A549 (cell line): ENCODE measurements at regions not wholly inside any gene's neighbourhood (a gene's known extent, or its start where the extent isn't known, plus 50 kb on each side); places are given as distances from the start of the nearest gene placed in this dataset.

Source experiments
- ATAC-seq, 2 experiments: fragments of 200-7000 bp in 1 of 2; fragments of >200 bp in 1 of 2; cut with Nextera tagmentation in 1 of 2; cut with Tn5 transposase in 1 of 2; 3 replicates each; pipeline versions ENCODE4 v1.8.0 to v1.9.1; 2018 to 2020; ENCODE audit warnings: mild to moderate bottlenecking in 1 of 2, moderate library complexity in 1 of 2
- CTCF ChIA-PET: fragments of 300-600 bp; sonication (Branson Sonifier 250); formaldehyde crosslinking; extraction: SDS; loops from one replicate; lab custom pipeline; 2021; ENCODE audit warnings: antibody characterized with exemption, inconsistent platforms; lab: Yijun Ruan, JAX
- POLR2A ChIA-PET: fragments of 350-600 bp; formaldehyde crosslinking; extraction: SDS; loops from one replicate; lab custom pipeline; 2021; ENCODE audit warnings: antibody characterized with exemption, inconsistent platforms; lab: Yijun Ruan, JAX
- DNase-seq, 2 experiments: peaks; one replicate each; pipeline versions ENCODE4 v3.0.0 to v3.0.0-alpha.2; 2011 to 2016; ENCODE audit warnings: low read depth in 1 of 2, low spot score in 1 of 2
- FAIRE-seq: peaks from 2 replicates; lab custom pipeline; 2011; peaks lifted over from hg19 to GRCh38; lab: Jason Lieb, UNC
- H3K27ac ChIP-seq, 2 experiments: fragments of >200 bp; sonication (Bioruptor Twin); formaldehyde crosslinking; 3 replicates each; pipeline ENCODE4 v1.5.1; 2016 to 2017
- H3K4me1 ChIP-seq: fragments of >200 bp; sonication (Bioruptor Twin); formaldehyde crosslinking; 3 replicates; pipeline ENCODE4 v1.6.1; 2016
- H3K4me2 ChIP-seq: fragments of >200 bp; sonication (Bioruptor Twin); formaldehyde crosslinking; 3 replicates; pipeline ENCODE4 v1.6.1; 2016
- H3K4me3 ChIP-seq: fragments of >200 bp; sonication (Bioruptor Twin); formaldehyde crosslinking; 3 replicates; pipeline ENCODE4 v1.5.1; 2016
- H3K9me3 ChIP-seq: fragments of >200 bp; sonication (Bioruptor Twin); formaldehyde crosslinking; 3 replicates; pipeline ENCODE4 v1.6.1; 2016
- ATOH8 ChIP-seq: fragments of 250-450 bp; sonication (Bioruptor Pico); IDR thresholded peaks from 2 replicates; pipeline ENCODE4 v1.5.0; 2020; ENCODE audit warnings: low read depth, mild to moderate bottlenecking, moderate library complexity
- CHD4 ChIP-seq: fragments of 200-600 bp; sonication (generic); IDR thresholded peaks from 2 replicates; pipeline ENCODE4 v1.6.1; 2016; ENCODE audit warnings: antibody characterized with exemption, mild to moderate bottlenecking, borderline replicate concordance
- CTCF ChIP-seq: fragments of >200 bp; sonication (Bioruptor Twin); formaldehyde crosslinking; IDR thresholded peaks from 3 replicates; pipeline ENCODE4 v1.5.1; 2016
- EHMT2 ChIP-seq: fragments of 200-600 bp; sonication (generic); IDR thresholded peaks from 2 replicates; pipeline ENCODE4 v1.6.1; 2016; ENCODE audit warnings: antibody characterized with exemption, low read depth, mild to moderate bottlenecking, moderate library complexity
- EP300 ChIP-seq, 2 experiments: fragments of >200 bp; sonication (Bioruptor Twin); formaldehyde crosslinking; IDR thresholded peaks; 2 replicates in 1 of 2; 3 replicates in 1 of 2; pipeline ENCODE4 v1.6.1; 2016 to 2017
- GATA3 ChIP-seq: IDR thresholded peaks from 2 replicates; pipeline ENCODE4 v1.6.1; 2012; ENCODE audit warnings: borderline replicate concordance
- HMGXB4 ChIP-seq: fragments of 250-450 bp; sonication (Bioruptor Pico); IDR thresholded peaks from 2 replicates; pipeline ENCODE4 v1.5.0; 2021; ENCODE audit warnings: mild to moderate bottlenecking, moderate library complexity, borderline replicate concordance
- HOXB13 ChIP-seq: fragments of 250-450 bp; sonication (Bioruptor Pico); IDR thresholded peaks from 2 replicates; pipeline ENCODE4 v1.5.0; 2020; ENCODE audit warnings: low read depth, mild to moderate bottlenecking, moderate library complexity
- HOXB5 ChIP-seq: fragments of 250-450 bp; sonication (Bioruptor Pico); IDR thresholded peaks from 2 replicates; pipeline ENCODE4 v1.5.0; 2020; ENCODE audit warnings: mild to moderate bottlenecking, moderate library complexity
- KDM1A ChIP-seq: fragments of 200-600 bp; sonication (generic); IDR thresholded peaks from 2 replicates; pipeline ENCODE4 v1.6.1; 2016; ENCODE audit warnings: low read depth, mild to moderate bottlenecking
- MAFK ChIP-seq: fragments of 450-650 bp; IDR thresholded peaks from 2 replicates; pipeline ENCODE4 v1.6.1; 2014; ENCODE audit not compliant: partially characterized antibody
- MAX ChIP-seq: IDR thresholded peaks from 2 replicates; pipeline ENCODE4 v1.6.1; 2012
- PBX3 ChIP-seq: IDR thresholded peaks from 2 replicates; pipeline ENCODE4 v1.6.1; 2012
- PHF8 ChIP-seq: fragments of 200-600 bp; sonication (generic); IDR thresholded peaks from 2 replicates; pipeline ENCODE4 v1.6.1; 2016; ENCODE audit warnings: low read depth, mild to moderate bottlenecking, antibody characterized with exemption, moderate library complexity, borderline replicate concordance
- POLR2AphosphoS2 ChIP-seq: conservative IDR thresholded peaks from 2 replicates; pipeline ENCODE4 v1.6.1; 2012; ENCODE audit warnings: low read length, improper control_type of control experiment, inconsistent platforms
- RAD21 ChIP-seq, 2 experiments: fragments of >200 bp in 1 of 2; sonication (Bioruptor Twin) in 1 of 2; formaldehyde crosslinking in 1 of 2; IDR thresholded peaks in 1 of 2; conservative IDR thresholded peaks in 1 of 2; 2 replicates in 1 of 2; 3 replicates in 1 of 2; pipeline ENCODE4 v1.6.1; 2012 to 2018; ENCODE audit warnings: inconsistent platforms in 1 of 2
- RARB ChIP-seq: fragments of 250-450 bp; sonication (Bioruptor Pico); IDR thresholded peaks from 2 replicates; pipeline ENCODE4 v1.8.0; 2021; ENCODE audit warnings: mild to moderate bottlenecking, moderate library complexity
- SREBF2 ChIP-seq: fragments of 450-650 bp; IDR thresholded peaks from 2 replicates; pipeline ENCODE4 v1.6.1; 2014; ENCODE audit warnings: mild to moderate bottlenecking, moderate library complexity
- USF2 ChIP-seq: fragments of 450-650 bp; IDR thresholded peaks from 2 replicates; pipeline ENCODE4 v1.6.1; 2014; ENCODE audit warnings: antibody characterized with exemption
- ZC3H11A ChIP-seq: fragments of 450-650 bp; IDR thresholded peaks from 2 replicates; pipeline ENCODE4 v1.6.1; 2014; ENCODE audit warnings: antibody characterized with exemption, mild to moderate bottlenecking
- ZFP36 ChIP-seq: fragments of 450-650 bp; IDR thresholded peaks from 2 replicates; pipeline ENCODE4 v1.6.1; 2014; ENCODE audit warnings: borderline replicate concordance; ENCODE audit not compliant: partially characterized antibody
- WGBS: methylation state at CpG from one replicate; pipeline ENCODE4 v1.1.6; 2017; ENCODE audit errors: missing lambda C conversion rate; 5-methylcytosine and 5-hydroxymethylcytosine counted together

- Histone ChIP-seq H3K4me3 (no peak overlapping the region), H3K9me3 (no peaks in the 10 kb centered on the region), H3K4me2 (no peak overlapping the region), H3K27ac (no peak overlapping the region), H3K4me1 (no peaks in the 10 kb centered on the region)
- DNase-seq (no peak), FAIRE-seq (no peak), ATAC-seq (no peak)
- CTCF ChIA-PET = no interaction called here
- POLR2A ChIA-PET = no interaction called here
- TF ChIP-seq MAFK (peak; percentile 74), PHF8 (no peak)
- WGBS = 3% methylated on average over 1 of the region's 1 CpG
Observed at GRCh38 chrX:117517994-117518393, 598.6 kb downstream of the KLHL13 start.

- Histone ChIP-seq H3K27ac (no peak overlapping the region), H3K9me3 (no peaks in the 10 kb centered on the region), H3K4me2 (no peak overlapping the region), H3K4me1 (no peaks in the 10 kb centered on the region), H3K4me3 (no peak overlapping the region)
- peak; percentile 91 for FAIRE-seq
- no peak for ATAC-seq
- TF ChIP-seq GATA3 = no peak
- TF ChIP-seq HOXB5 (CRISPR knock-in tag) = no peak
- TF ChIP-seq EP300 (IDR thresholded peaks at IDR 0.05) = no peak
- TF ChIP-seq RARB (CRISPR knock-in tag) = no peak
- TF ChIP-seq RAD21 (conservative IDR thresholded peaks at IDR 0.05 in 1 of 2, IDR thresholded peaks at IDR 0.05 in 1 of 2) = no peak
- TF ChIP-seq MAFK = no peak
- no peak for TF ChIP-seq USF2
- TF ChIP-seq CHD4 = no peak
- no peak for TF ChIP-seq PBX3
- TF ChIP-seq ATOH8 = no peak
- TF ChIP-seq KDM1A = no peak
- no peak for TF ChIP-seq SREBF2
- POLR2A ChIA-PET = no interaction called here
- no peak for DNase-seq
- CTCF ChIA-PET = no interaction called here
Observed at GRCh38 chrX:117511379-117511778, 605.2 kb downstream of the KLHL13 start.

GRCh38 chrX:117510453-117510852 is 606.2 kb downstream of the KLHL13 start:
- DNase-seq (peak in 1 of 2 experiments; percentile 1), ATAC-seq (no peak), FAIRE-seq (no peak)
- ChIA-PET CTCF (no interaction called here), POLR2A (no interaction called here)
- H3K4me1 ChIP-seq = no peaks in the 10 kb centered on the region
- 0% methylated on average over 3 of the region's 3 CpGs for WGBS
- H3K4me3 ChIP-seq = no peak overlapping the region
- no peak overlapping the region for H3K27ac ChIP-seq
- no peak for TF ChIP-seq ZFP36
- TF ChIP-seq HMGXB4 (CRISPR knock-in tag) = no peak
- TF ChIP-seq KDM1A = no peak
- TF ChIP-seq EHMT2 = no peak
- no peak for TF ChIP-seq ZC3H11A
- no peak for TF ChIP-seq HOXB13
- no peak for TF ChIP-seq MAX
- TF ChIP-seq POLR2AphosphoS2 = no peak
- no peak for TF ChIP-seq CTCF
- no peak overlapping the region for H3K4me2 ChIP-seq
- no peaks in the 10 kb centered on the region for H3K9me3 ChIP-seq
